Ishikawa (cell line): ENCODE measurements at regions not wholly inside any gene's neighbourhood (a gene's known extent, or its start where the extent isn't known, plus 50 kb on each side); places are given as distances from the start of the nearest gene placed in this dataset.

Experiments
- CEBPB ChIP-seq: IDR thresholded peaks from 2 replicates; pipeline ENCODE4 v1.6.1; 2012
- CREB1 ChIP-seq: IDR thresholded peaks from 2 replicates; pipeline ENCODE4 v1.6.1; 2012; ENCODE audit warnings: low read depth
- EGR1 ChIP-seq: IDR thresholded peaks from 2 replicates; pipeline ENCODE4 v1.6.1; 2012
- EP300 ChIP-seq: IDR thresholded peaks from 2 replicates; pipeline ENCODE4 v1.6.1; 2012; ENCODE audit warnings: borderline replicate concordance
- FOXM1 ChIP-seq: IDR thresholded peaks from 2 replicates; pipeline ENCODE4 v1.6.1; 2012; ENCODE audit warnings: low read depth, borderline replicate concordance
- MAX ChIP-seq: IDR thresholded peaks from 2 replicates; pipeline ENCODE4 v1.6.1; 2012
- NFIC ChIP-seq: IDR thresholded peaks from 2 replicates; pipeline ENCODE4 v1.6.1; 2012
- RAD21 ChIP-seq: IDR thresholded peaks from 2 replicates; pipeline ENCODE4 v1.6.1; 2012; ENCODE audit warnings: low read depth
- REST ChIP-seq: IDR thresholded peaks from 2 replicates; pipeline ENCODE4 v1.6.1; 2012; ENCODE audit warnings: low read depth, mild to moderate bottlenecking
- TAF1 ChIP-seq: IDR thresholded peaks from 2 replicates; pipeline ENCODE4 v1.6.1; 2012; ENCODE audit warnings: low read depth, mild to moderate bottlenecking
- TCF12 ChIP-seq: IDR thresholded peaks from 2 replicates; pipeline ENCODE4 v1.6.1; 2012; ENCODE audit warnings: low read depth
- TEAD4 ChIP-seq: IDR thresholded peaks from 2 replicates; pipeline ENCODE4 v1.6.1; 2012
- USF1 ChIP-seq: IDR thresholded peaks from 2 replicates; pipeline ENCODE4 v1.6.1; 2012
- YY1 ChIP-seq: IDR thresholded peaks from 2 replicates; pipeline ENCODE4 v1.6.1; 2012; ENCODE audit warnings: low read depth
- ZBTB7A ChIP-seq: IDR thresholded peaks from 2 replicates; pipeline ENCODE4 v1.6.1; 2012; ENCODE audit warnings: low read depth

GRCh38 chr3:103730744-103731143 lies 1295.9 kb downstream of the ZPLD1 start:
- TF ChIP-seq MAX (no peak), USF1 (no peak), CEBPB (no peak), FOXM1 (no peak), TEAD4 (no peak), RAD21 (no peak), YY1 (no peak), EP300 (no peak), CREB1 (no peak), NFIC (no peak)

- TF ChIP-seq NFIC (no peak), TAF1 (no peak)
These were observed 1318.2 kb downstream of the ZPLD1 start for GRCh38 chr3:103752986-103753385.

GRCh38 chr3:103767635-103768034 lies 1332.8 kb downstream of the ZPLD1 start:
- TF ChIP-seq USF1: no peak
- TF ChIP-seq CEBPB: no peak
- TF ChIP-seq TCF12: no peak
- TF ChIP-seq ZBTB7A: no peak
- TF ChIP-seq NFIC: no peak
- TF ChIP-seq REST: no peak
- TF ChIP-seq TEAD4: no peak
- no peak for TF ChIP-seq YY1
- TF ChIP-seq CREB1: no peak
- no peak for TF ChIP-seq FOXM1
- TF ChIP-seq RAD21: no peak
- TF ChIP-seq MAX: no peak
- TF ChIP-seq EGR1: no peak
- no peak for TF ChIP-seq EP300
- TF ChIP-seq TAF1: no peak

- TF ChIP-seq YY1 (no peak), CEBPB (no peak), TCF12 (no peak), TEAD4 (no peak), FOXM1 (no peak), EGR1 (no peak), REST (no peak)
These were observed 1350.2 kb downstream of the ZPLD1 start for GRCh38 chr3:103785017-103785416.

GRCh38 chr3:103785537-103785936 lies 1350.7 kb downstream of the ZPLD1 start:
- TF ChIP-seq MAX (no peak), USF1 (no peak), FOXM1 (no peak), TEAD4 (no peak), CEBPB (no peak), RAD21 (no peak)

- TF ChIP-seq RAD21 (no peak), TCF12 (no peak), MAX (no peak), CREB1 (no peak), EP300 (no peak), EGR1 (no peak), REST (no peak), CEBPB (no peak)
These were observed 1351.5 kb downstream of the ZPLD1 start for GRCh38 chr3:103786296-103786695.
